Left ventricle myocardium inferior (tissue), 1 donor: ENCODE measurements at regions not wholly inside any gene's neighbourhood (a gene's known extent, or its start where the extent isn't known, plus 50 kb on each side); places are given as distances from the start of the nearest gene placed in this dataset.
"Not testable (repeated sequence)": the region's sequence is repeated elsewhere in the genome, so short reads cannot be mapped to it uniquely, and the experiment has no call there.

ENCODE experiments used
- DNase-seq: peaks from one replicate; pipeline ENCODE4 v3.0.0-alpha.2; 2020
- H3K27ac ChIP-seq: fragments of 200-600 bp; replicated peaks from 2 replicates; pipeline ENCODE4 v1.8.0; 2021
- H3K27me3 ChIP-seq: fragments of 200-600 bp; 2 replicates; pipeline ENCODE4 v1.8.0; 2021; ENCODE audit warnings: low read depth
- H3K36me3 ChIP-seq: fragments of 200-600 bp; 2 replicates; pipeline ENCODE4 v1.8.0; 2021
- H3K4me1 ChIP-seq: fragments of 200-600 bp; 2 replicates; pipeline ENCODE4 v1.8.0; 2021
- H3K4me3 ChIP-seq: fragments of 200-600 bp; 2 replicates; pipeline ENCODE4 v1.8.0; 2021; ENCODE audit warnings: mild to moderate bottlenecking, moderate library complexity
- H3K9me3 ChIP-seq: fragments of 200-600 bp; replicated peaks from 2 replicates; pipeline ENCODE4 v1.8.0; 2021
- intact Hi-C: fragments of 100-400 bp; cut with micrococcal nuclease; formaldehyde crosslinking; loops from one replicate; pipeline ENCODE4 v1.11.0; 2022
- TF ChIP-seq, protein P1 (sequence below): fragments of 200-600 bp; IDR thresholded peaks from 2 replicates; pipeline ENCODE4 v1.8.0; 2021; ENCODE audit warnings: antibody characterized with exemption, mild to moderate bottlenecking, borderline replicate concordance
- donor health status: DM: no; HTN: yes; CAD: no; lungs with severe emphysema.

DNA sequence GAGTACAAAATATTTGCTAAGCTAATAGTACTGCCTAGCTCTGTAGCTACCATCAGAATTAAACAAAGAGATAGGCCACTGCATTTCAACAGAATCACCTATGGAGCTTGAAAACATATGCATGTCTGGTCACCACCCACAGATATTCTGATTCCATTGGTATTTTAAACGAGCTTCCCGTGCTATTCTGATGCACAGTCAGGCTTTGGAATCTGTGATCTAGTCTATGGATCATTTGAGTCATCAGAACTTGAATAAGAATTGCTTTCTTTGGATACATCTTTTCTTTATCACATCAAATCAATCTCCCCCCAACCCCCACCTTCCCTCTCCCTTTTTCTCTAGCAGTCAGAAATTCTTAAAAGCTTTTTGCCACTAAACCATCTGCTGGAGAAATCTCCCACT, 124.7 kb downstream of the NPIPB5 start:
- peaks cover 65% of the 10 kb centered on the region for H3K27me3 ChIP-seq
- H3K36me3 ChIP-seq, result no peaks in the 10 kb centered on the region
- no peak overlapping the region for H3K4me3 ChIP-seq
- DNase-seq, result no peak
- H3K27ac ChIP-seq, result no peak overlapping the region
- intact Hi-C loops, result no loop called here
- TF ChIP-seq, protein P1, sequence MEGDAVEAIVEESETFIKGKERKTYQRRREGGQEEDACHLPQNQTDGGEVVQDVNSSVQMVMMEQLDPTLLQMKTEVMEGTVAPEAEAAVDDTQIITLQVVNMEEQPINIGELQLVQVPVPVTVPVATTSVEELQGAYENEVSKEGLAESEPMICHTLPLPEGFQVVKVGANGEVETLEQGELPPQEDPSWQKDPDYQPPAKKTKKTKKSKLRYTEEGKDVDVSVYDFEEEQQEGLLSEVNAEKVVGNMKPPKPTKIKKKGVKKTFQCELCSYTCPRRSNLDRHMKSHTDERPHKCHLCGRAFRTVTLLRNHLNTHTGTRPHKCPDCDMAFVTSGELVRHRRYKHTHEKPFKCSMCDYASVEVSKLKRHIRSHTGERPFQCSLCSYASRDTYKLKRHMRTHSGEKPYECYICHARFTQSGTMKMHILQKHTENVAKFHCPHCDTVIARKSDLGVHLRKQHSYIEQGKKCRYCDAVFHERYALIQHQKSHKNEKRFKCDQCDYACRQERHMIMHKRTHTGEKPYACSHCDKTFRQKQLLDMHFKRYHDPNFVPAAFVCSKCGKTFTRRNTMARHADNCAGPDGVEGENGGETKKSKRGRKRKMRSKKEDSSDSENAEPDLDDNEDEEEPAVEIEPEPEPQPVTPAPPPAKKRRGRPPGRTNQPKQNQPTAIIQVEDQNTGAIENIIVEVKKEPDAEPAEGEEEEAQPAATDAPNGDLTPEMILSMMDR, result no peak
- no peaks in the 10 kb centered on the region for H3K4me1 ChIP-seq
- H3K9me3 ChIP-seq, result peaks cover 10% of the 10 kb centered on the region

DNA sequence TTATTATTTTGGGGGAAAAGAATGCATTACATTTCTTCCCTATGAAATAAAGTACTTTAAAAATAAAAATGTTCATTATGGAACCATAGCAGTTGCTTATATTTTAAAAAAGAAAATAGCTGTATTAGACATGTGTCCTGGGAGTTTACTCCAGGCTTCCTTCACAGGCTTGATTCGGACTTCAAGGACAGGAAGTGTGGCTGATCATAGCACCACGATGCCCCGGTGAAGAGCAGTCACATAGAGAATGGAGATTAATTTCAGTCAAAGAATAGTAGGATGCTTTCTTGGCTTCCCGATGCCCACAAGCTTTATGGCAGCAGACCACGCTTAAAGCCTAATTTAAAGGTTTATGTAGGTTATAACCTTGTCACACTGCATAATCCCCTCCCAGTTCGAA, 125.1 kb downstream of the NPIPB5 start:
- Histone ChIP-seq H3K9me3 (peaks cover 10% of the 10 kb centered on the region), H3K36me3 (no peaks in the 10 kb centered on the region), H3K4me3 (no peak overlapping the region), H3K4me1 (no peaks in the 10 kb centered on the region), H3K27me3 (peaks cover 69% of the 10 kb centered on the region), H3K27ac (no peak overlapping the region)
- DNase-seq, result no peak
- intact Hi-C loops, result no loop called here
- TF ChIP-seq, protein P1, result no peak

DNA sequence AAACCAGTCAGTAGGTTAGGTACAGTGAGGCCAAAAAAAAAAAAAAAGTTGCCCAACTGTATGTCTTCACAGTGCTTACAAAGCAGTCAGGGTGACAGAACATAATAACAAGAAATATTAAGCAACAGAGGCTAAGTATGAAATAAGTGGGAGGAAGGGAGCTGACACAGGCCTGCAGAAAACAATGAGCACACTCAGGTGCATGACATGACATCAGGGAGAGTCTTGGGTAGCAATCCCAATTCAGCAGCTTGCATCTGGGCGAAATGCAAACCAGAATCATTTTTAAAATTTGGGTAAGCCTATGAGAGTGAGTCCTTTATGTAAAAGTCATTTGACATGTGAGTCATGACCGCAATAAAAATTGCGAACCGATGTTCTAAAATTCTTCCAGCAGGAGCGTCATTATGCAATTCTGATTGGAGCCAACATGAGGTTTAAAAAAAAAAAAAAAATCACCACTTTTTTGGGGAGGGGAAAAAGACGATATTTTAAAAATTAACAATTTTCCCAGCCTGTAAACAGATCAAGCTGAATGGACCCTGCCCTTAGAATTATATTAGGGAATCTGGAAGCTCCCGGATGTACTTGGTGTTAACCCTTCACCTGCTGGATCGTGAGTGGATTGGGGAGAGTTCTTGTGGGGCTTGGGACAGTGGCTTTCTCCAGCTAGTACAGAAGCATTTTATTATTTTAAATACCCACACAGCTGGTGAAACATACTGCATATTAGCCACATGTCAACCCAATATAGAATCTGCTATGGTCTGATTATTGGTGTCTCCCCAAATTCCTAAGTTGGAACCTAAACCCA, 127.9 kb downstream of the NPIPB5 start:
- Histone ChIP-seq H3K4me3 (no peak overlapping the region), H3K4me1 (no peaks in the 10 kb centered on the region), H3K9me3 (peaks cover 10% of the 10 kb centered on the region), H3K27me3 (peaks cover 85% of the 10 kb centered on the region), H3K36me3 (no peaks in the 10 kb centered on the region), H3K27ac (no peak overlapping the region)
- DNase-seq, result no peak
- intact Hi-C loops, result no loop called here
- TF ChIP-seq, protein P1, result no peak

DNA sequence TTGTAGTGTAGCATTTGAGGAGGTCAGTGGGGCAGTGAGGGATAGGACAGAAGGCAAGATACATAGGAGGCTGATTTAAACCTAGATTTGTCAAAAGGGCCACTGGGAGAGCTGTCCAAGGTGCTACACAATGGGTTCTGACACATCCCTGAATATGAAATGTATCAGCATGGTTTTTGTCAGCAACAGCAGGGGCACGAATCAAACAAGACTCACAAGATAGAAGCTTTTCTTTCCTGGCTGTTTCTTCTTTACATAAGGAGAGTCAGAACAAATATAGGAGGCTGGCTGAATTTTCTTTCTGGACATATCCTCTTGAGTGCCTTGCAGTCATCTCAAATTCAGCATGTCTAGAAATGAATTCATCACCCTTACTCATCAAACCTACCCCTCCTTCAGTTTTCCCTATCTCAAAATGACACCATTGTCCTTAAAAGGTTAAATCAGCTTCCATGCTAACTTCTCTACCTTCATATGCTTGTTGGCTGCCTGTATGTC, 130.5 kb downstream of the NPIPB5 start:
- no peak overlapping the region for H3K27ac ChIP-seq
- peaks cover 10% of the 10 kb centered on the region for H3K9me3 ChIP-seq
- no peaks in the 10 kb centered on the region for H3K36me3 ChIP-seq
- no peak overlapping the region for H3K4me3 ChIP-seq
- H3K27me3 ChIP-seq, result peaks cover 85% of the 10 kb centered on the region
- intact Hi-C loops, result no loop called here
- TF ChIP-seq, protein P1, result no peak
- H3K4me1 ChIP-seq, result no peaks in the 10 kb centered on the region
- no peak for DNase-seq

DNA sequence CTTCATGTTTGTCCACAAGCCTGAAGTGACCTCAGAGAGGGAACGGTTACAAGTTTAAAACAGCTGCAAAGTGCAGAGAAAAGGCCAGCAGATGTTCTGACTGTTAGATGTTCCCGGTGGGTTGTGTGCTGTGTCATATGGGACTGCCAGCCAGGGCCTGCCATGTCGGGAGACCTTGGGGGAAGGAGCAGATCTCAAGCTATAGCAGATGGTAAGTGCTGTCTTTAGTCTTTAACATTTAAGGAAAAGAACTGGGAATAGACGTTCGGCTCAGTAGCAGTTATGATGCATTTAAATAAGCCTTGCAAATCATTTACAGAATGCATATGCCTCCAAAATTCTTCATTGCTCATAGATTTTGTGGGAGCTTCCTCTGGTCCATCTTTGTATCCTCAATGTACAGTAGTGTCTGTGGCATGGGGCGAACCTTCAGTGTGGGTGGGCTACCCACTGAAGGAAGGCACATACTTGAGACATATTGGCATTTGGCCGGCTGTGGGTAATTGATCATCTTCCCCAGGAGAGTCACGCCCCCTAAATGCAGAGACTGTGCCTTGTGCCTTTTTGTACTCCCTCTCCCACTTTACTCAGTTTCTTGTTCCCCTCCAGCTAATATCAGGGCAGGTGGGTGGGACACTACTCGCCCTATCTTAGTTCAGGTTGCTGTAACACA, 131.9 kb downstream of the NPIPB5 start:
- Histone ChIP-seq H3K36me3 (no peaks in the 10 kb centered on the region), H3K9me3 (peaks cover 5% of the 10 kb centered on the region)

DNA sequence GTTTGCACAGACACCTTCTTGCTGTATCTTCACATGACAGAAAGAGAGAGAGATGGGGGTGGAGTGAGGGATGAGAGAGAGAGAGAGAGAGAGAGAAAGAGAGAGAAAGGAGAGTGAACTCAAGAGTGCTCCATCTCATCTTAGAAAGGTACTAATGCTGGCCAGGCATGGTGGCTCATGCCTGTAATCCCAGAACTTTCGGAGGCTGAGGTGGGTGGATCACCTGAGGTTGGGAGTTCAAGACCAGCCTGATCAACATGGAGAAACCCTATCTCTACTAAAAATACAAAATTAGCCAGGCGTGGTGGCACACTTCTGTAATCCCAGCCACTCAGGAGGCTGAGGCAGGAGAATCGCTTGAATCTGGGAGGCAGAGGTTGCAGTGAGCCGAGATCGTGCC, 132.5 kb downstream of the NPIPB5 start:
- H3K4me3 ChIP-seq, H3K27ac ChIP-seq, DNase-seq, H3K4me1 ChIP-seq, H3K36me3 ChIP-seq, H3K9me3 ChIP-seq, intact Hi-C loops: not testable (repeated sequence)
- peaks cover 87% of the 10 kb centered on the region for H3K27me3 ChIP-seq

More for the DNA sequence above, 131.9 kb downstream of the NPIPB5 start:
- Histone ChIP-seq H3K27ac (no peak overlapping the region), H3K4me1 (no peaks in the 10 kb centered on the region), H3K4me3 (no peak overlapping the region), H3K27me3 (peaks cover 85% of the 10 kb centered on the region)
- intact Hi-C loops, result no loop called here
- no peak for DNase-seq
- TF ChIP-seq, protein P1, result no peak
